MM.1S (cell line): ENCODE measurements at regions not wholly inside any gene's neighbourhood (a gene's known extent, or its start where the extent isn't known, plus 50 kb on each side); places are given as distances from the start of the nearest gene placed in this dataset.

Experiments used
- CTCF ChIP-seq: fragments of 300-600 bp; sonication (generic); IDR thresholded peaks from 2 replicates; pipeline ENCODE4 v1.5.1; 2016; ENCODE audit warnings: antibody characterized with exemption, low read length, mixed read lengths
- EZH2 ChIP-seq: fragments of 300-600 bp; sonication (generic); optimal IDR thresholded peaks from 2 replicates; pipeline ENCODE3; 2017; ENCODE audit warnings: low read depth, mild to moderate bottlenecking, antibody characterized with exemption, low read length, mixed read lengths

GRCh38 chr6:2360126-2360525 is 114.7 kb upstream of the GMDS start:
- no peak for TF ChIP-seq CTCF
- TF ChIP-seq EZH2 = no peak
